ENCODE measurements at regions not wholly inside any gene's neighbourhood (a gene's known extent, or its start where the extent isn't known, plus 50 kb on each side); places are given as distances from the start of the nearest gene placed in this dataset.

DNA sequence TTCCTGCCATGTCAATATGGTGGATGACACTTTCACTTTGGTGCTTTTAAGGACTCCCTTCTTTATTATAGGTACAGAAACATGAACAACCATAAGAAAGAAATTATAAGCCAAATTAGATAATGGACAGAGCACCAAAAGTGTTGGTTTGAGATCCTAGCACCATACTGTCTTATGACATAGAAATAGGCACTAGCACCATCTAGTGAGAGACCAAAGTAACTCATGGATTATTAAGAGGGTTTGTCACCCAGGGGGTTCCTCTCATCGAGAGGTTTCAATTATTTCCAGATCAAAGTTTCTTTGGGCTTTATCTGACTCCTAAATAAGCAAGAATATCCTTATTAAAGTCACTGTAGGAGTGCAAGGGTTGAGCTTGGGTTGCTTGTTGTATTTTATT is 153.0 kb upstream of the DIO2 start:
- Histone ChIP-seq H2BK12ac (ENCODE audit: insufficient read length, low read depth, low read length) (no peak overlapping the region), H4K8ac (replicated peaks; ENCODE audit: insufficient read length, low read depth, low read length) (no peak overlapping the region), H4K5ac (ENCODE audit: insufficient read length, low read depth, low read length) (no peak overlapping the region), H4K20me1 (ENCODE audit: control insufficient read depth, insufficient read depth, insufficient read length) (no peaks in the 10 kb centered on the region), H3K23ac (ENCODE audit: insufficient read length, low read depth, low read length) (no peak overlapping the region), H3K23me2 (ENCODE audit: insufficient read length, low read depth, low read length, poor library complexity, severe bottlenecking) (no peaks in the 10 kb centered on the region), H2BK15ac (ENCODE audit: low read depth, low read length) (no peak overlapping the region), H2AFZ (ENCODE audit: low read length) (no peak overlapping the region), H3K27ac (ENCODE audit: insufficient read length, low read depth, low read length) (no peak overlapping the region), H3K14ac (ENCODE audit: insufficient read depth, low read length) (no peak overlapping the region), H3K18ac (ENCODE audit: insufficient read length, low read depth, low read length) (no peak overlapping the region), H4K91ac (ENCODE audit: insufficient read length, low read depth, low read length) (no peak overlapping the region), H3T11ph (ENCODE audit: low read length) (no peak overlapping the region), H3K4me1 (ENCODE audit: insufficient read depth, low read length) (no peaks in the 10 kb centered on the region), H3K9ac (ENCODE audit: extremely low read depth, insufficient read length, low read length) (no peak overlapping the region), H2BK5ac (ENCODE audit: insufficient read length, low read length) (no peak overlapping the region), H3K4ac (ENCODE audit: low read depth, low read length) (no peak overlapping the region), H3K4me2 (ENCODE audit: insufficient read depth, insufficient read length, low read length) (no peak overlapping the region), H3K27me3 (ENCODE audit: insufficient read depth, low read length) (no peaks in the 10 kb centered on the region), H2BK120ac (ENCODE audit: low read depth, low read length, poor library complexity, severe bottlenecking) (no peak overlapping the region), H3K56ac (ENCODE audit: insufficient read length, low read depth, low read length) (no peak overlapping the region), H3K9me3 (ENCODE audit: control insufficient read depth, low read depth, low read length) (no peaks in the 10 kb centered on the region), H2BK20ac (ENCODE audit: low read depth, low read length, poor library complexity, severe bottlenecking) (no peak overlapping the region), H3K79me2 (ENCODE audit: insufficient read depth, low read length) (no peaks in the 10 kb centered on the region), H3K79me1 (ENCODE audit: insufficient read depth, low read depth, low read length, poor library complexity, severe bottlenecking) (no peaks in the 10 kb centered on the region), H2AK5ac (ENCODE audit: insufficient read length, low read length) (no peak overlapping the region)
- WGBS (ENCODE audit: extremely low coverage, insufficient read length, low lambda C conversion rate): no CpG with 5 or more reads among the region's 1 CpG
- no peak for DNase-seq
- Mint-ChIP-seq H3K9me3 (peaks cover 0 to under 1% of the 10 kb centered on the region in 2 experiments; a peak in 1 of 5 replicates), H3K4me1 (no peaks in the 10 kb centered on the region), H3K36me3 (ENCODE audit: insufficient read depth in 1 of 3, low read depth in 3 of 3) (no peaks in the 10 kb centered on the region), H3K27ac (no peak overlapping the region), H3K4me3 (no peak overlapping the region), H3K27me3 (ENCODE audit: low read depth) (no peaks in the 10 kb centered on the region)
- TF ChIP-seq, protein P1, sequence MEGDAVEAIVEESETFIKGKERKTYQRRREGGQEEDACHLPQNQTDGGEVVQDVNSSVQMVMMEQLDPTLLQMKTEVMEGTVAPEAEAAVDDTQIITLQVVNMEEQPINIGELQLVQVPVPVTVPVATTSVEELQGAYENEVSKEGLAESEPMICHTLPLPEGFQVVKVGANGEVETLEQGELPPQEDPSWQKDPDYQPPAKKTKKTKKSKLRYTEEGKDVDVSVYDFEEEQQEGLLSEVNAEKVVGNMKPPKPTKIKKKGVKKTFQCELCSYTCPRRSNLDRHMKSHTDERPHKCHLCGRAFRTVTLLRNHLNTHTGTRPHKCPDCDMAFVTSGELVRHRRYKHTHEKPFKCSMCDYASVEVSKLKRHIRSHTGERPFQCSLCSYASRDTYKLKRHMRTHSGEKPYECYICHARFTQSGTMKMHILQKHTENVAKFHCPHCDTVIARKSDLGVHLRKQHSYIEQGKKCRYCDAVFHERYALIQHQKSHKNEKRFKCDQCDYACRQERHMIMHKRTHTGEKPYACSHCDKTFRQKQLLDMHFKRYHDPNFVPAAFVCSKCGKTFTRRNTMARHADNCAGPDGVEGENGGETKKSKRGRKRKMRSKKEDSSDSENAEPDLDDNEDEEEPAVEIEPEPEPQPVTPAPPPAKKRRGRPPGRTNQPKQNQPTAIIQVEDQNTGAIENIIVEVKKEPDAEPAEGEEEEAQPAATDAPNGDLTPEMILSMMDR (conservative IDR thresholded peaks at IDR 0.05): peak; percentile 71

Measured in H9 (cell line).